ENCODE measurements at regions not wholly inside any gene's neighbourhood (a gene's known extent, or its start where the extent isn't known, plus 50 kb on each side); places are given as distances from the start of the nearest gene placed in this dataset.
"Not testable (repeated sequence)": the region's sequence is repeated elsewhere in the genome, so short reads cannot be mapped to it uniquely, and the experiment has no call there.

- intact Hi-C loops (cut with DNase I; ENCODE audit: low total_unique reads): no loop called here
Measured at GRCh38 chr2:16025876-16026640, 85.7 kb downstream of the MYCN start.

GRCh38 chr2:16025211-16025875, 85.0 kb downstream of the MYCN start:
- TF ChIP-seq POLR2A (IDR thresholded peaks at IDR 0.05): no peak
- no peak for TF ChIP-seq CTCF (IDR thresholded peaks at IDR 0.05)
- intact Hi-C loops (cut with DNase I; ENCODE audit: low total_unique reads): no loop called here
- H3K4me1 ChIP-seq: no peaks in the 10 kb centered on the region

More at GRCh38 chr2:16025876-16026640, 85.7 kb downstream of the MYCN start:
- WGBS, 2 donors: 86 to 88% methylated on average over 17 of the region's 17 CpGs
- Histone ChIP-seq H3K27me3 (no peaks in the 10 kb centered on the region), H3K4me3 (no peak overlapping the region), H3K36me3 (ENCODE audit: low read depth, missing control alignments) (no peaks in the 10 kb centered on the region), H3K4me1 (no peaks in the 10 kb centered on the region), H3K27ac (no peak overlapping the region), H3K9me3 (no peaks in the 10 kb centered on the region)
- TF ChIP-seq CTCF (IDR thresholded peaks at IDR 0.05): no peak
- TF ChIP-seq POLR2A (IDR thresholded peaks at IDR 0.05): no peak
- DNase-seq: no peak

GRCh38 chr2:16024628-16025027, 84.3 kb downstream of the MYCN start:
- H3K9me3 ChIP-seq; H3K36me3 ChIP-seq (ENCODE audit: low read depth, missing control alignments); H3K27ac ChIP-seq; DNase-seq; intact Hi-C loops (cut with DNase I; ENCODE audit: low total_unique reads); H3K4me3 ChIP-seq; H3K27me3 ChIP-seq; H3K4me1 ChIP-seq: not testable (repeated sequence)
- 77 to 86% methylated on average over 7 to 8 of the region's 8 CpGs for WGBS, 2 donors

More at GRCh38 chr2:16025211-16025875, 85.0 kb downstream of the MYCN start:
- 67 to 77% methylated on average over 8 of the region's 8 CpGs for WGBS, 2 donors
- Histone ChIP-seq H3K9me3 (no peaks in the 10 kb centered on the region), H3K4me3 (no peak overlapping the region), H3K36me3 (ENCODE audit: low read depth, missing control alignments) (no peaks in the 10 kb centered on the region), H3K27ac (no peak overlapping the region), H3K27me3 (no peaks in the 10 kb centered on the region)
- no peak for DNase-seq

GRCh38 chr2:16023506-16024360, 83.4 kb downstream of the MYCN start:
- Histone ChIP-seq H3K27me3 (no peaks in the 10 kb centered on the region), H3K36me3 (ENCODE audit: low read depth, missing control alignments) (no peaks in the 10 kb centered on the region), H3K27ac (no peak overlapping the region), H3K4me1 (no peaks in the 10 kb centered on the region), H3K4me3 (no peak overlapping the region), H3K9me3 (no peaks in the 10 kb centered on the region)
- intact Hi-C loops (cut with DNase I; ENCODE audit: low total_unique reads): no loop called here
- 67 to 71% methylated on average over 5 of the region's 5 CpGs for WGBS, 2 donors
- TF ChIP-seq POLR2A (IDR thresholded peaks at IDR 0.05): no peak
- TF ChIP-seq CTCF (IDR thresholded peaks at IDR 0.05): no peak
- no peak for DNase-seq
